ENCODE measurements at regions not wholly inside any gene's neighbourhood (a gene's known extent, or its start where the extent isn't known, plus 50 kb on each side); places are given as distances from the start of the nearest gene placed in this dataset.

DNA sequence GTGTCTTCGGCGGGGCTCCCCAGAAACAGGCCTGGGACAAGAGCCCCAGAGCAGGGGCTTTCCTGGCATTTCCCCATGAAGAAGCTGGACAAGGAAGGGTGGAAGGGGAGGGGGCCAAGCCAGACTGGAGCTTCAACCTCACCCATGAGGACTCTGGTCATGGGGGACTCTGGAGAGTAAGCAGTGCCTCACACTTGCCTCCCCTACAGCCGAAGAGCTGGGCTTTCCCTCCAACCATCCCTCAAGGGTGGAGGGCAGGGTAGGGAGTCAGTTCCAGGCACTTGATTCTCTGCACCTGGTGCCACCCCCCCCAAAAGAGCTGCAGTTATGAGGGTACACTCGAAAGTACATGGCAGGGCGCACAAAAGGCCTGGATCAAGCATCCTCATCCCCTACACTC is 246.6 kb downstream of the TFCP2L1 start:
- TF ChIP-seq JUNB (IDR thresholded peaks at IDR 0.05) (no peak), HOXB13 (CRISPR knock-in tag; IDR thresholded peaks at IDR 0.05; ENCODE audit: low read depth) (no peak), CEBPB (IDR thresholded peaks at IDR 0.05) (no peak), PHF8 (IDR thresholded peaks at IDR 0.05; ENCODE audit: borderline replicate concordance, low read depth) (no peak), FOSL2 (IDR thresholded peaks at IDR 0.05) (no peak), FOSL2 (CRISPR knock-in tag; IDR thresholded peaks at IDR 0.05) (no peak), HOXB5 (CRISPR knock-in tag; IDR thresholded peaks at IDR 0.05) (no peak), ZNF302 (CRISPR knock-in tag; IDR thresholded peaks at IDR 0.05) (no peak), ZC3H11A (IDR thresholded peaks at IDR 0.05) (no peak), EHF (CRISPR knock-in tag; IDR thresholded peaks at IDR 0.05) (no peak), HDAC2 (IDR thresholded peaks at IDR 0.05) (no peak), HEYL (CRISPR knock-in tag; IDR thresholded peaks at IDR 0.05) (no peak), NFE2L2 (conservative IDR thresholded peaks at IDR 0.05; ENCODE audit: low read length) (no peak), CHD4 (IDR thresholded peaks at IDR 0.05; ENCODE audit: borderline replicate concordance) (no peak), TP53 (CRISPR knock-in tag; IDR thresholded peaks at IDR 0.05) (no peak), SMC3 (IDR thresholded peaks at IDR 0.05) (no peak)
- TF ChIP-seq, protein P1, sequence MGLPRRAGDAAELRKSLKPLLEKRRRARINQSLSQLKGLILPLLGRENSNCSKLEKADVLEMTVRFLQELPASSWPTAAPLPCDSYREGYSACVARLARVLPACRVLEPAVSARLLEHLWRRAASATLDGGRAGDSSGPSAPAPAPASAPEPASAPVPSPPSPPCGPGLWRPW (IDR thresholded peaks at IDR 0.05): no peak
- TF ChIP-seq, protein P2, sequence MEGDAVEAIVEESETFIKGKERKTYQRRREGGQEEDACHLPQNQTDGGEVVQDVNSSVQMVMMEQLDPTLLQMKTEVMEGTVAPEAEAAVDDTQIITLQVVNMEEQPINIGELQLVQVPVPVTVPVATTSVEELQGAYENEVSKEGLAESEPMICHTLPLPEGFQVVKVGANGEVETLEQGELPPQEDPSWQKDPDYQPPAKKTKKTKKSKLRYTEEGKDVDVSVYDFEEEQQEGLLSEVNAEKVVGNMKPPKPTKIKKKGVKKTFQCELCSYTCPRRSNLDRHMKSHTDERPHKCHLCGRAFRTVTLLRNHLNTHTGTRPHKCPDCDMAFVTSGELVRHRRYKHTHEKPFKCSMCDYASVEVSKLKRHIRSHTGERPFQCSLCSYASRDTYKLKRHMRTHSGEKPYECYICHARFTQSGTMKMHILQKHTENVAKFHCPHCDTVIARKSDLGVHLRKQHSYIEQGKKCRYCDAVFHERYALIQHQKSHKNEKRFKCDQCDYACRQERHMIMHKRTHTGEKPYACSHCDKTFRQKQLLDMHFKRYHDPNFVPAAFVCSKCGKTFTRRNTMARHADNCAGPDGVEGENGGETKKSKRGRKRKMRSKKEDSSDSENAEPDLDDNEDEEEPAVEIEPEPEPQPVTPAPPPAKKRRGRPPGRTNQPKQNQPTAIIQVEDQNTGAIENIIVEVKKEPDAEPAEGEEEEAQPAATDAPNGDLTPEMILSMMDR (IDR thresholded peaks at IDR 0.05): no peak
- TF ChIP-seq, protein P3, sequence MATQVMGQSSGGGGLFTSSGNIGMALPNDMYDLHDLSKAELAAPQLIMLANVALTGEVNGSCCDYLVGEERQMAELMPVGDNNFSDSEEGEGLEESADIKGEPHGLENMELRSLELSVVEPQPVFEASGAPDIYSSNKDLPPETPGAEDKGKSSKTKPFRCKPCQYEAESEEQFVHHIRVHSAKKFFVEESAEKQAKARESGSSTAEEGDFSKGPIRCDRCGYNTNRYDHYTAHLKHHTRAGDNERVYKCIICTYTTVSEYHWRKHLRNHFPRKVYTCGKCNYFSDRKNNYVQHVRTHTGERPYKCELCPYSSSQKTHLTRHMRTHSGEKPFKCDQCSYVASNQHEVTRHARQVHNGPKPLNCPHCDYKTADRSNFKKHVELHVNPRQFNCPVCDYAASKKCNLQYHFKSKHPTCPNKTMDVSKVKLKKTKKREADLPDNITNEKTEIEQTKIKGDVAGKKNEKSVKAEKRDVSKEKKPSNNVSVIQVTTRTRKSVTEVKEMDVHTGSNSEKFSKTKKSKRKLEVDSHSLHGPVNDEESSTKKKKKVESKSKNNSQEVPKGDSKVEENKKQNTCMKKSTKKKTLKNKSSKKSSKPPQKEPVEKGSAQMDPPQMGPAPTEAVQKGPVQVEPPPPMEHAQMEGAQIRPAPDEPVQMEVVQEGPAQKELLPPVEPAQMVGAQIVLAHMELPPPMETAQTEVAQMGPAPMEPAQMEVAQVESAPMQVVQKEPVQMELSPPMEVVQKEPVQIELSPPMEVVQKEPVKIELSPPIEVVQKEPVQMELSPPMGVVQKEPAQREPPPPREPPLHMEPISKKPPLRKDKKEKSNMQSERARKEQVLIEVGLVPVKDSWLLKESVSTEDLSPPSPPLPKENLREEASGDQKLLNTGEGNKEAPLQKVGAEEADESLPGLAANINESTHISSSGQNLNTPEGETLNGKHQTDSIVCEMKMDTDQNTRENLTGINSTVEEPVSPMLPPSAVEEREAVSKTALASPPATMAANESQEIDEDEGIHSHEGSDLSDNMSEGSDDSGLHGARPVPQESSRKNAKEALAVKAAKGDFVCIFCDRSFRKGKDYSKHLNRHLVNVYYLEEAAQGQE (IDR thresholded peaks at IDR 0.05): no peak
- TF ChIP-seq, protein P4, sequence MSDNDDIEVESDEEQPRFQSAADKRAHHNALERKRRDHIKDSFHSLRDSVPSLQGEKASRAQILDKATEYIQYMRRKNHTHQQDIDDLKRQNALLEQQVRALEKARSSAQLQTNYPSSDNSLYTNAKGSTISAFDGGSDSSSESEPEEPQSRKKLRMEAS (IDR thresholded peaks at IDR 0.05): no peak
- TF ChIP-seq, protein P5, sequence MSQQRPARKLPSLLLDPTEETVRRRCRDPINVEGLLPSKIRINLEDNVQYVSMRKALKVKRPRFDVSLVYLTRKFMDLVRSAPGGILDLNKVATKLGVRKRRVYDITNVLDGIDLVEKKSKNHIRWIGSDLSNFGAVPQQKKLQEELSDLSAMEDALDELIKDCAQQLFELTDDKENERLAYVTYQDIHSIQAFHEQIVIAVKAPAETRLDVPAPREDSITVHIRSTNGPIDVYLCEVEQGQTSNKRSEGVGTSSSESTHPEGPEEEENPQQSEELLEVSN (IDR thresholded peaks at IDR 0.05; ENCODE audit: borderline replicate concordance, low read depth): no peak
- DNase-seq (ENCODE audit: low read depth in 1 of 2, low spot score in 1 of 2): no peak
- peaks cover 16% of the 10 kb centered on the region for H3K4me1 ChIP-seq
- WGBS (ENCODE audit: missing lambda C conversion rate): 72% methylated on average over 5 of the region's 5 CpGs
- FAIRE-seq: no peak
- no peak for ATAC-seq
- H3K4me3 ChIP-seq: no peak overlapping the region
- peak overlapping the region in 1 of 2 experiments; percentile 34; a peak in 3 of 6 replicates for H3K27ac ChIP-seq
- H3K9me3 ChIP-seq: no peaks in the 10 kb centered on the region
- ChIA-PET POLR2A (no interaction called here), CTCF (interaction anchor here (1.3 to 1.5 kb wide), 2 partner anchors 32 to 33 kb away, joined by 3 to 9 read pairs; no protein-coding TSS in a partner anchor)
- peak overlapping the region; percentile 18; the same call in 1 of the 3 replicates for H3K4me2 ChIP-seq
